HG03520 (cell line): ENCODE measurements at regions not wholly inside any gene's neighbourhood (a gene's known extent, or its start where the extent isn't known, plus 50 kb on each side); places are given as distances from the start of the nearest gene placed in this dataset.
"Not testable (repeated sequence)": the region's sequence is repeated elsewhere in the genome, so short reads cannot be mapped to it uniquely, and the experiment has no call there.

Experiments
- ATAC-seq: cut with Tn5 transposase; IDR thresholded peaks from one replicate; pipeline ENCODE4 v1.9.1; 2021; ENCODE audit warnings: mild to moderate bottlenecking, moderate library complexity; ENCODE audit not compliant: unreplicated experiment

GRCh38 chr3:135549928-135550494, 415.5 kb upstream of the PPP2R3A start:
- ATAC-seq: no peak

- no peak for ATAC-seq
Observed at GRCh38 chr3:135556174-135556573, 409.4 kb upstream of the PPP2R3A start.

DNA sequence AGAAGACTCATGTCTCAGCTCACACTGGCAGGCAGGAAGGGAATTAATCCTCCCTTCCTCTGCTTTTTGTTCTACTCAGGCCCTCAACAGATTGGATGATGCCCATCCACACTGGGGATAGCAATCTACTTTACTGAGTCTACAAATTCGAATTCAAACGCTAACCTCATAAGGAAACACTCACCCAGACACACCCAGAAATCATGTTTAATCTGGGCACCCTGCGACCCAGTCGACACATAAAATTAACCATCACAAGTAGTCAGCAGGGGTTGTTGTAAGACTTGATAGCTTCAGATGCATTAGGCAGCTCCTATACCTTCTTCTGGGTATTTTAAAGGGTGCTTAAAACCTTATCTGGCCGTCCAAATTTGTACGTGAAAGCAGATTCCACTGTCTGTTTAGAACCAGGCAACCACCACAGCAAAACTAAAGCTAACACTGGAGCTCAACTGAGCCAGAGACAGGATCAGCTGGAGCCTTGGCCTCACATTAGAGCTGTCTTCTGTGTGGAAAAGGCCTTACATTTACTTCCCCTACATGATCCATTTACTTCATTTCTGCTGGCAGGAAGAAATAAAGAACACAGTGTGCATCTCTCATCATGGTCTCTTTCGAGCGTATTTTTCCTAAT, 407.3 kb upstream of the PPP2R3A start:
- ATAC-seq: no peak

GRCh38 chr3:135558906-135559305, 406.6 kb upstream of the PPP2R3A start:
- no peak for ATAC-seq

DNA sequence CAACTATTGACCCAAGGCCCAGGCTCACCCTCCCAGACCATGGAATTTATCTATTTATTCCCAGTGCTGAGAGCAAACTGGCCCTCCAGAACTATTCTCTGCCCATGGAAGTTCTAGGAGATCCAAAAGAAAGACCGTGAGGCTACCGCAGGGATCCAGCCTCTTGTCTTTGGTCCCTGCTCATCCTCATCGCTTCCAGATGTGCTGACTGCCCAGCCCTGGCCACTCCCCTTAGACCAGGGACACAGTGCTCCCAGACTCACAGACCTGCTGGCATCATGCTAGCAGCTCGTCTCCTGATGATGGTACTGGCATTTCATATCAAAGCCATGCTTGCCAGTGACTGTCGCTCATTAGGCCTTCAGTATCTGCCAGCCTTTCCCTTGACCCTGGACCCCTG, 405.7 kb upstream of the PPP2R3A start:
- no peak for ATAC-seq

DNA sequence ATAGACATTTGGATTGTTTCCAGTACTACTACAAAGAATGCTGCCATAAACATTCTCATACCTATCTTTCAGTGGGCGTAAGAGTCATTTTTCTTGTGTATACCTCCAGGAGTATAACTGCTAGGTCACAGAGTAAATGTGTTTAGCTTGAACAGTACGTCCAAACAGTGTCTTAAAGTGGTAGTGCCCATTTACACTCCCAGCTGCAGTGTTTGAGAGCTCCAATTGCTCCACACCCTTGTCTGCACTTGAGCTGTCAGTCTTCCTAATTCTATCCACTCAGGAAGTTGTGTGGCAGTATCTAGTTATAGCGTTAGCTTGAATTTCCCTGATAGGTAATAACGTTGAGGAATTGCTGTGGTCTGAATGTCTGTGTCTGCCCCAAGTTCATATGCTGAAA, 404.7 kb upstream of the PPP2R3A start:
- ATAC-seq: no peak

GRCh38 chr3:135564696-135565095, 400.8 kb upstream of the PPP2R3A start:
- no peak for ATAC-seq

DNA sequence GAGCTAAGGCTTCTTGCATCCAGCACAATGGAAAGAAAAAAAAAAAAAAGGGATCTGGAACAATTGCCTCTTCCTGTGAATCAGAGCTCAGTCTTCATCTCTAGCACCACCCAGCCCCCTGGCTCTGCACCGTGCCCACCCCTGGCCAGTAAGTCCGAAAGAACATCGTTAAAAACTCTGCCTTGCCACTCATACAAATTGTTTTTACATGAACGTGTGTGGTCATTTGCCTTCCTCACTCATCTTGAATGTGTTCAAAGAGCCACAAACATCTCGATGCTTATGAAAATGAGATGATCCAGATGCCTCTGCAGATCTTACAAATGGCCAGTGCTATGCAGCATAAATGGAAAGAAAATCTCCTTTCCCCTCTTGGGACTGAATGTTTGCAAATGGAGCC, 400.0 kb upstream of the PPP2R3A start:
- no peak for ATAC-seq

- no peak for ATAC-seq
Observed at GRCh38 chr3:135567223-135567622, 398.3 kb upstream of the PPP2R3A start.

DNA sequence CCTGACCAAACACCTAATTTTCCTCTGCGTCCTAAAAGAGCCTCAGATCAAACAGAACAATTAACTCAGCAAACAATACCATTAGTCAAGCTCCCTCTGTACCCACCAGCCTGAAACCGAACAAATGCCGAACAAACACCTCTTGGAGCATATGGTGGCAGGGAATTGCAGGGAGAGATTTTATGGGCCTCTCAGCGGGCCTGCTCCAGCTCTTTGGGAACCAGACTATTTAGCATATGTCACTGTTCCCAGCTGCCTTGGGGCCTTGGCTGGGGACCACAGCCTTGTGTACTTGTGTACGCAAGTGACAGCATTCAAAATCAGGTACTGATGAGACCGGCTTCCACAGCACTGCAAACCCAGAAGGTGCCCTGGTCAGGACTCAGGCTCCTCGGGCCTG, 388.8 kb upstream of the PPP2R3A start:
- no peak for ATAC-seq

- no peak for ATAC-seq
Observed at GRCh38 chr3:135581806-135582205, 383.7 kb upstream of the PPP2R3A start.

GRCh38 chr3:135582800-135583199, 382.7 kb upstream of the PPP2R3A start:
- ATAC-seq: no peak

DNA sequence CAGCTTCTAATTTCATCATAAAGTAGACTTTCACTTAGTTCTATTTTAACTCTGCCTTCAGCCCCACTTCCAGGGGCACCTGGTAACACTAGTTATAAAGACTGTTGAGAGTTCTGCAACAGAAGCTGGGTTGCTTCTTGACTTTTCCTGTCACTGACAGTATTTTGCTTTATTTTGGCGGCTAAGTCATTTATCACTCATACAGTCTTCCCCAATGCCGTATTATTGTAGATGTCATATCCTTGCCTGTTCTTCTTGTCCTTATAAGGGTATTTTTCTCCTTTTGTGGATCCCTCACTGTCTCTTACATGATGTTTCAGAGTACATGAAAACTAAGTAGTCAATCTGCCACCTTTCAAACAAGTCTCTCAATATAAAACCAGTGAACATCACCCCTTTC, 369.0 kb upstream of the PPP2R3A start:
- ATAC-seq: no peak

- ATAC-seq: no peak
Observed at GRCh38 chr3:135597855-135598254, 367.7 kb upstream of the PPP2R3A start.

GRCh38 chr3:135598597-135598996, 366.9 kb upstream of the PPP2R3A start:
- ATAC-seq: no peak

DNA sequence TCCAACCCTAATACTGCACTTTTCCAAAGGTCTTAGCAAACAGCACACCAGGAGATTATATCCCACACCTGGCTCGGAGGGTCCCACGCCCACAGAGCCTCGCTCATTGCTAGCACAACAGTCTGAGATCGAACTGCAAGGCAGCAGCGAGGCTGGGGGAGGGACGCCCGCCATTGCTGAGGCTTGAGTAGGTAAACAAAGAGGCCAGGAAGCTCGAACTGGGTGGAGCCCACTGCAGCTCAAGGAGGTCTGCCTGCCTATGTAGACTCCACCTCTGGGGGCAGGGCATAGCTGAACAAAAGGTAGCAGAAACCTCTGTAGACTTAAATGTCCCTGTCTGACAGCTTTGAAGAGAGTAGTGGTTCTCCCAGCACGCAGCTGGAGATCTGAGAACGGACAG, 361.0 kb upstream of the PPP2R3A start:
- not testable (repeated sequence) for ATAC-seq

DNA sequence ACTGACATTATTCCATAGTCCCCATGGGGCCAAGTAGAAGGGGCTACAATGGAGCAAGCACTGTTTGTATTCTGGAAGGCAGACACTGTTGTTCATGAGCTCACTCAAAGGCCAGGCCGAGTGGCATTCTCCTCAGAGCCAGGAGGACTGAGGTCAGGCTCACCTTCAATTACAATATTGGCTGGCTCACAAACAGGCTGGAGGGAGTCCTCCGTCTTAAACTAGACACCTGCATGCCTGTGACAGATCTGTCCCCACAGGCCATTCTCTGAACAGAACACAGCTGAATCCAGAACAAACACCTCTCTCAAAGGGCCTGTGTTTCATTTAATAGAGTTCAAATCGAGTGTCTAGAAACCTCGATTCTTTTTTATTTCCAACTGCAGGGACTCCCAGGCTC, 347.4 kb upstream of the PPP2R3A start:
- ATAC-seq: no peak

- ATAC-seq: no peak
Observed at GRCh38 chr3:135621184-135621920, 344.2 kb upstream of the PPP2R3A start.

DNA sequence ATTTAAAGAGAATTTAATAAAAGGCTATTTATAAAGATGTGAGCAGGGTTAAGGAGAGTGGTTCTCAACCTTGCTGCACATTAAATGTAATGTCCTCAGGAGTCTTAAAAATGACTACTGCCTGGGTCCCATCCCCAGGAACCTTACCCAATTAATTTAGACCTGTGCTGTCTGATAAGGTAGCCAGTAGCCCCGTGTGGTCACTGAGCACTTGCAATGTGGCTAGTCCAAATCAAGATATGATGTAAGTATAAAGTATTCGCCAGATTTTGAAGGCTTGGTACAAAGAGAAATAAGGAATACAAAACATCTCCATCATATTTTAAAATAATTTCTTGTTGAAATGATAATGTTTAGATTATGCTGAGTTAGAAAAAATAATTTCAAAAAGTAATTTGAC, 343.3 kb upstream of the PPP2R3A start:
- ATAC-seq: no peak

DNA sequence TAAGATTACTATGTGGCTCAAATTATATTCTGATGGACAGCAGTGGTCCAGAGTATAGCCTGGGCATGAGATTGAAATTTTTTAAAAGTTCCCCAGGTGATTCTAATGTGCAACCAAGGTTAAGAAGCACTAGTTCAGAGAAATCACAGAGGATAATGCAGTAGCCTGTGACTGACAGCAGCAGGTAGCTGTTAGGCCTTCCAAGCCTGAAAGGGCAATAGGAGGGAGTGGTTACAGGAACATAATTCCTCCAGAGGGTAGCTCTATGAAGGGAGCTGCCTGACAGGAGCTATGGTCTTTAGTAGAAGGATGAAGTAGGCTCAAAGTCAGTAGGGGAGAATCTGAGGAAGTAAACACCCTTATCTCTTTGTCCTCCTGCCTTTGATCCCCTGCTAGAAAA, 342.9 kb upstream of the PPP2R3A start:
- ATAC-seq: no peak

DNA sequence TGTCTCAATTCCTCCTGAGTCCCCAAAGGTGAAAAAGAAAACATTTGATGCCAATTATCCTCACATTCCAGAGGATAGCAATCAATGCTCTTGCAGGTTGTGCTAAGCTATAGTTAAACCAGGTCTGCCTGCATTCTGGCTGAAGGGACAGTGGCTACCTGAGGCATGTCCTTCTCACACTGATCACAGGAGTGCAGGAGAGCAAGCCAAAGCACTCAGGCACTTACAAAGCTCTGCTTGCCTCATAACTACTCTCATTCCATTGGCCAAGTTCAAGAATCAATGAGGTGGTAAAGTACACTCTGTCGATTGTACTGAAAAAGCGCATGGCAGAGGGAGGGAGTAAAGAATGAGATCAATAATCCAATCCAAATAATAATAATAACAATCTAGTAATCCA, 342.0 kb upstream of the PPP2R3A start:
- no peak for ATAC-seq

GRCh38 chr3:135627057-135627456, 338.5 kb upstream of the PPP2R3A start:
- no peak for ATAC-seq
